SK-N-MC (cell line): ENCODE measurements at regions not wholly inside any gene's neighbourhood (a gene's known extent, or its start where the extent isn't known, plus 50 kb on each side); places are given as distances from the start of the nearest gene placed in this dataset.

Experiments
- EZH2 ChIP-seq: fragments of 200-600 bp; sonication (generic); IDR thresholded peaks from one replicate; pipeline ENCODE4 v1.6.1; 2017; ENCODE audit warnings: antibody characterized with exemption
- POLR2AphosphoS5 ChIP-seq: IDR thresholded peaks from 2 replicates; pipeline ENCODE4 v1.6.1; 2012; ENCODE audit warnings: mild to moderate bottlenecking, low read depth, low read length, borderline replicate concordance

DNA sequence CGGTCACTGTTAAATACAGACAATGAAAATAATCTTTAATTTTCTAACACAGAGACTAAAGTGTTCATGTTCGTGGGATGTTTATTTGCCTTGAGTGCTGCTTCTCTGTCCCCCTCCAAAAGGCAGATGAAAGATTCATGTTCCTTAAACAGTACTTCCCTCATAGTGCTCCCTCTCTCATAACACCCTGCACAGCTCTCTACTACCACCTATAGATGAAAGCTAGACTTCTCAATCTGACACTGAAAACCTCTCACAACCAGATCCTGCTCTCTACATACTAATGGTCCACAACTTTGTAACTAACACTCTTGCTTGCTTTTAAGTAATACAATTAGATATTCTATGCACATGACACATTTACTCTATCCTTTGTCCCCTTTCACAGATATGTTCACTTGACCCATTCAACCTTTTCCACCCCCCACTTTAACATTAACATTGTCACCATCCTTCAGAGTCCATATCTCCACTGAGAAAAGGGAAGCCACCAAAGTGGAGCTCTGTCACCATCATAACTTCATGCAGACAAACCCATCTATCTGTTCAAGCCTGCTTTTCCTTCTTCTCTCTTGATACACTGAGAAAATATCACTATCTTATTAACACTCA, 266.4 kb upstream of the USP15 start:
- no peak for TF ChIP-seq POLR2AphosphoS5
- TF ChIP-seq EZH2 = no peak
